ENCODE measurements at regions not wholly inside any gene's neighbourhood (a gene's known extent, or its start where the extent isn't known, plus 50 kb on each side); places are given as distances from the start of the nearest gene placed in this dataset.
"Not testable (repeated sequence)": the region's sequence is repeated elsewhere in the genome, so short reads cannot be mapped to it uniquely, and the experiment has no call there.

DNA sequence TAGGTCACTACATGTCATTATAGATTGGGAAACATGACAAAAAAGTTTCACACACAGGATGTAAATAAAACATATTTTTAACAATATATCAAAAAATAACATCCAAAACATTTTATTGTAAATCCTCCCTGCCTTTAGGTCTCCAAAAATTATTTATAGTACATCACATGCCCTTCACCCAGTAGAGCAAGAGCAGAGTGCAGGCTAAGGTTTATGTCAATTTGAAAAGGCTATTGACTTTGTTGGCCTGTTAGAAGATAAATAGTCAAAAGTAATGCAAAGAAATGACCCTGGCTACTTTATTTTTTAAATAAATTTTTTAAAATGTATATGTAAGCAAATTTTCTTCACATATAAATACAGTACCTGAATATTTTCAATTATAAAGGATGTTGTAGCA is 983.7 kb downstream of the RAB28 start:
- in situ Hi-C loops (cut with HindIII; ENCODE audit: low sequenced_read_pairs) = no loop called here

DNA sequence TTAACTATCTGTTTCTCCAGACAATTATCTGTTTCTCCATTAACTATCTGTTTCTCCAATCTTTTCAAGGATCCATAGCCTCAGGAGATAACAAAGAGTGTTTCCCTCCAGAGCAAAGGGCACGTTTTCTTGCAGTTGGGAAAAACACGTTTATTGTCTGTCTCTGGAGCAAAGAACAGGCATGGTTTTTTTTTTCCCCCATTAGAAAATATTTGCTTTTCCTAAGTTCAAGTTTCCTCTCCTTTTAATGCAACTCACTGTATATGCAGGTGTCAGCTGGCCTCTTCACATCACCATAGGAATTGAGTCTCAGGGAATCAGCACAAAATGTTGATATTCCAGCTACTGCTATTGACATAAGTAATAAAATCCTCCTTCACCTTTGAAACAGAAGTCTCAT is 984.4 kb downstream of the RAB28 start:
- in situ Hi-C loops (cut with HindIII; ENCODE audit: low sequenced_read_pairs) = no loop called here

GRCh38 chr4:12495211-12495610 is 988.9 kb downstream of the RAB28 start:
- in situ Hi-C loops (cut with HindIII; ENCODE audit: low sequenced_read_pairs) = no loop called here

DNA sequence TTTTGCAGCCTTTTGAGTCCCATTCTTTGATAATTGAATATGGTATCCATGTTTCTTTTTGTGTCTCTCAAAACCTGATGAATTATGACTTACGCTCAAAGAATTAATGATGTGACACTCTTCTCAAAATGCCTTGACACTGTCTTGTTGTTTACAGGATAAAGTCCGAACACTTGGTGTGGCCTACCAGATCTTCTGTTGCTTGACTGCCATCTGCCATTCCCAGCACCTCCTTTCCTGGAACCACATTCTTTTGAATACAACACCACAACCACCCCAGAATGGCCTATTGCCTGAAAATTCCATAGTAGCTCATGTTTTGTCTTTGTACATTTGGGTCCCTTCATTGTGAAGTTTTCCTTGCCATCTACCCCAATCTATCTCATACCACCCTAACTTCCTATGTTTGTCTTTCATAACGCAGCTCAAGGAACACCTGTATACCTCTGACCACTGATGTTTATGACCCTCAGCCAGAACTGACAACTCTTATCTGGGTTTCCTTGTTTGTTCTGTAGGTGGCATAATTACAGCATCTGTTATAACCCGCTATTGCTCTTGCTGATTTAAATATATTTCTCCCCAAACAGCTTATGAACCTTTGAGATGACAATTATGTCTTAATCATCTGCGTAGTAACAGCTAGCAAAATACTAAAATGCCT is 991.3 kb downstream of the RAB28 start:
- in situ Hi-C loops (cut with HindIII; ENCODE audit: low sequenced_read_pairs) = no loop called here

DNA sequence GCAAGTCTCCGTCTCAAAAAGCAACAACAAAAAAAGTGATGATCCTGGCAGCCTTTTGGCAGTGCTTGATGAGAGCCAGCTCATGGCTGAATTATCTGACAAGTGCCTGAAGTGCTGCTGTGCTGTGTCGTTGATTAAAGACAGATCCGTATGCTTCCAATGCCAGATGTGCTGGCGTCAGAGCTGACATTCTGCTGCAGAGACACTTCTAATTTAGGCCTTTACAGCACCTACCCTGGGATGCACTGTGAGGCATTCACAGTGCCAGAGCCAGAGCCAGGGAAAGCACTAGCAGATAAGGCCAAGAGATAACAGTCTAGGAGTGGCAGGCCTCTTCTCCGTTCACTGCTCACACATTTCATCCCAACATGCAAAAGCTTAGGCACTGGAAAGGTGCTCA is 995.5 kb downstream of the RAB28 start:
- in situ Hi-C loops (cut with HindIII; ENCODE audit: low sequenced_read_pairs) = no loop called here

- in situ Hi-C loops (cut with HindIII; ENCODE audit: low sequenced_read_pairs) = no loop called here
These were observed 997.1 kb downstream of the RAB28 start for GRCh38 chr4:12487000-12487399.

DNA sequence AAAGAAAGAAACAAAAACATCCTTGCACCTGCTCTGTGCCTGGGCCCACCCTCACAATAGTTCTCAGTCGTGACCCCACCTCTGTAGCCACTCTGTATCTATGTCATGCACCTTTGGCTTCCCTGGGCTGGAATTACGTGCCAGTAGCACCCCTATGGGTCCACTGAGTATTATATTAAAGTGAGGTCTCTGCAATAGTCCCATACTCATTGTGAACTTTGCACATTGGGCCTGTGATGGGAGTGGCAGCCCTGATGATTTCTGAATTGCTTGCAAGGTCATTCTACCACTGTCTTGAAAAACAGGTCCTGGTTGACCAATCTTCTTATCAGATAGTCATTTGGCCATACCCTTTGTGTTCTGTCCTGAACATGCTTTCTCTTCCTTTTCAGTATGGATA is 1012.1 kb downstream of the RAB28 start:
- in situ Hi-C loops (cut with HindIII; ENCODE audit: low sequenced_read_pairs) = no loop called here

DNA sequence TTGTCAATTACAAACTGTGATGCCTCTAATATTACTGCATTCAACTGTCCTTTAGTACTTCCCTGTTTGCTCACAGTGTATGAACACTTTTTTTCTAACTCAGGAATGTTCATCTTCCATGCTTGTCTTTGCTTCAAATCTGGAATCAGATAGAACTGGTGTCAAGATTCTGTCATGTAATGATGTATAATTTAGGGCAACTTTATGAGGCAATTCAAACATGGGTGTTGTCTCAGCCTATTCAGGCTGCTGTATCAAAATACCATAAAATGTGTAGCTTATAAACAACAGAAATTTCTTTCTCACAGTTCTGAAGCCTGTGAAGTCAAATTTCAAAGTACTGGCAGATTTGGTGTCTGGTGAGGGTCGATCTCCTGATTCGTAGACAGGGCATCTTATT is 1012.9 kb downstream of the RAB28 start:
- in situ Hi-C loops (cut with HindIII; ENCODE audit: low sequenced_read_pairs) = no loop called here

GRCh38 chr4:12461576-12461975 is 1022.6 kb downstream of the RAB28 start:
- in situ Hi-C loops (cut with HindIII; ENCODE audit: low sequenced_read_pairs) = not testable (repeated sequence)

GRCh38 chr4:12459126-12459525 is 1025.0 kb downstream of the RAB28 start:
- in situ Hi-C loops (cut with HindIII; ENCODE audit: low sequenced_read_pairs) = no loop called here

- in situ Hi-C loops (cut with HindIII; ENCODE audit: low sequenced_read_pairs) = no loop called here
These were observed 1025.5 kb downstream of the RAB28 start for GRCh38 chr4:12458621-12459020.

DNA sequence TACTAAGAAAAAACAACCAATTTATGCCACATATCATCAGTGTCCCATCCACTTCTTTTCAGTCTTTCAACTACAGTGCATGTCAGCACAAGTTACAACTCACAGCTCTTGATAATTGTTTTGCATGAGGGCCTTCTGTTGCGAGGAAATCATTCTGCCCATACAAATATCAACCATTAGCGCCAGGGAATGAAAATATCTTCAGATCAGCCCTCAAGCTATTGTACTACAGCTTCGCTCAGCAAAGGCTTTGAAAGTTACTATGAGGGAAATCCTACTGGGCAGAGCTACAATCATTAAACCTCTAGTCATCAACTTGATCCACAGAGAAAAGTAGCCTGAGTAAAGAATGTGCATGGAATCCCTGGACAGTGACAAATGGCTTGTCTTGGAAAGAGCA is 1023.6 kb upstream of the HS3ST1 start:
- in situ Hi-C loops (cut with HindIII; ENCODE audit: low sequenced_read_pairs) = no loop called here

DNA sequence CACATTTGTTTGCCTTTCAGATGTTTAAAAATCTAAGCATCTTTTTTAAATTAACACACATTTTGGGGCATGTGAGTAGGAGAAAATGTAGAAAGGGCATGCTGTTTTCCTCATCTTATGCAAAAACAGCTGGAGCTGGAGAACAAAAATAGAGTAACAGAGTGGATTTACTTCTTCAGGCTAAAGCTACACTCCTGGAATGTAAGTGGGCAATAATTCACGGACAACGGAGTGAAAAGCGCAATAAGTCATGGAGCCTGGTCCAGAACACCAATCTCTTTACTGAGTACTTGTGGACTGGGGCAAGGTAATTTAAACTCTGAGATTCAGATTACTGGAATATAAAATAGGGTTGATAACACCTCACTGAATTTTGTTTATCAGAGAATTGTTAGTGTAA is 1018.8 kb upstream of the HS3ST1 start:
- in situ Hi-C loops (cut with HindIII; ENCODE audit: low sequenced_read_pairs) = no loop called here

DNA sequence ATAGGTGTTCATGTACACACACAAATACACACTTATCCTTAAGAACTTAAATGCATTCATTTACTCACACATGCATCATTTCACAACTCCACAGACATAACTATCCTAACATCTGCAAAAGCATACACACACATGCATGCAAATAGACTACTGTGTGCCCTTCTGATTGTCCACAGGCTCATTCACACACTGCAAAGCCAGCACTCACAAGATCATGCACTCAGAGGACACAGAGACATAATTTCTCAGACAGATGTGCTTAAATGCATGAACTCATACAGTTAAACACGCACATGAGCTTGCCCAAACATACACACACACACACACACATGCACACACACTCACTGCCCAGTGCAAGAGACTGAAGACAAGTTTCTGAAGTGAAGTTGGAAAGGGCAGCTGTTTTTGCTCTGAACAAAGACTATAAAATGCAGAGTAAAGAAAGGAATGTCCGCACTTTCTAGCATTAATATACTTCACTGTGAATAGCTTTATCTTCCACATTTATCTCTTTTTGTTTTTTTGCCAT is 1018.0 kb upstream of the HS3ST1 start:
- in situ Hi-C loops (cut with HindIII; ENCODE audit: low sequenced_read_pairs) = no loop called here

DNA sequence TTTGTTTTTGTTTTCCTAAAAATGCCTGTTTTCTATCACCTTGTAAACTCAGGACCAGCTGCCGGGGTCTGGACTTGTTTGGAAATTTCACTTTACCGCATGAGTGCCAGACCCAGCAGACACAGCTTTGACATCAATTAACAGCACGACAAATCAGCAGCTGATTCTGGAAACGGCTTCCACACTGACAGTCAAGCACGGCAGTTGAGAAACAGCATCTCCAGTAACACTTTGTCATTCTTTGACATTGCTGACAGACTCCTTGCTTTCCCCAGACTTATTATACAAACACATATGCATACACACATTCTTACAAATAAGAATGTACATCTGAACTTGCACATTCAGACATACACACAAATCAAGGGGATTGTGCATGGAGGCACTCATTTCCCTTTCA is 1017.6 kb upstream of the HS3ST1 start:
- in situ Hi-C loops (cut with HindIII; ENCODE audit: low sequenced_read_pairs) = no loop called here

DNA sequence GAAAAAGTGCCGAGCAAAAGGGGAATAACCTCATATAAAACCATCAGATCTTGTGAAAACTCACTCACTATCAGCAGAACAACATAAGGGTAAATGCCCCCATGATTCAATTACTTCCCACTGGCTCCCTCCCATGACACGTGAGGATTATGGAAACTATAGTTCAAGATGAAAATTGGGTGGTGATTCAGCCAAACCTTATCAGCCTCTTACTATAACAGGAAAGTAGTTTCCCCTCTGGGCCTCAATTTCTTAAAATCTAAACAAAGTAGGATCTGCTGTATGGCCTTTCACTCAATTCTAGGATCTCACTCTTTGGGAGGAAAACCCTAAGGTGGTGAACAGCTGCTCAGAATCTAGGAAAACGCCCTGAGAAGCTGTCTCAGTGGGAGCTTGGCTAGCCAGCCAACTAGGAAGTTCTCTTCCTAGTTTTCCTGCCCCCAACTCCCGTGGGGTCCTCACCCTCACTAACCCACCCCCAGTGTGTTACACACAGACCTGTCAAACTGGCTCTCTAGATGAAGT is 1017.1 kb upstream of the HS3ST1 start:
- in situ Hi-C loops (cut with HindIII; ENCODE audit: low sequenced_read_pairs) = no loop called here

DNA sequence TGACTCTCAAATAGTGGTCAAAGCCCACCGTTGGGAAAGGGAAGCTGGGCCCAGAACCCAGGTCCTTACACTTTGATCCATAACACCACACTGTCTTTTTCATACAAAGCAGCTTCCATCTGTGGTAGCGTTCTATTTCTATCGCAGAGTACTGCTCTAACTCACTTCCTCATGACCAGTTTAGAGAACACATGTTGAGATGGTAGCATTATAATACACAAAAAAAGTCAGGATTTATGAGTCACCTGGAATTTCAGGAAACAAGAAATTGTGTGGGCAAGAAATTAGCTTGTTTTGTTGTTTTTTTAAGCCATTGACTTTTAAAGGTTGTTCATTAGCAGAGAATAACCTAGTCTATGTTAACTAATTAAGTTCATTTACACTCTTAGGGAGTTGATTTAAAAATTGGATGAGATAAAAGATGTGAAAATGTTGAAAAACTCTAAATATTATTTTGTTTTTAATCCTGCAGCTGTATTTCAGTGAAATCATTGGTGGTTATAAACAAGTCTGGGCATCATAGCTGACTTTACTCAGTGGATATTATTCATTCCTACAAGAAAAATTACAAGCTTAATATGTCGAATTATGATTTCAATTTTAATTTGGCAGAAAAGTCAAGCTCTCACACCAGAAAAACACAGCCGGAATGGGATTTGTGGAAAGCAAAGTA is 1011.1 kb upstream of the HS3ST1 start:
- in situ Hi-C loops (cut with HindIII; ENCODE audit: low sequenced_read_pairs) = no loop called here

DNA sequence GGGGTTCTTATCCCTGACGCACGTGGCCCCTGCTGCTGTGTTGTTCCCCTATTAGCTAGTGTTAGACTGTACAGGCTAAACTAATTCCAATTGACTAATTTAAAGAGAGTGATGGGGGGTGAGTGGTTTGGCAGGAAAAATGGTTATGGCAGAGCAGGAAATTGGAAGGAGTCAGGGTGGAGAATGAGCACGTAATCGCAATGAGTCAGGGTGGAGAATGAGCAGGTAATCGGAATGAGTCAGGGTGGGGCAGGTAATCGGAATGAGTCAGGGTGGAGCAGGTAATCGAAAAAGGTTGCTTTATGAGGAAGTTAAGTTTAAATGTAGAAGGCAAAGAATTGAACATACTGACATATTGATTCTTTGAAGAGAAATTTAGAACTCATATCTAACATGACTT is 1002.6 kb upstream of the HS3ST1 start:
- in situ Hi-C loops (cut with HindIII; ENCODE audit: low sequenced_read_pairs) = not testable (repeated sequence)

DNA sequence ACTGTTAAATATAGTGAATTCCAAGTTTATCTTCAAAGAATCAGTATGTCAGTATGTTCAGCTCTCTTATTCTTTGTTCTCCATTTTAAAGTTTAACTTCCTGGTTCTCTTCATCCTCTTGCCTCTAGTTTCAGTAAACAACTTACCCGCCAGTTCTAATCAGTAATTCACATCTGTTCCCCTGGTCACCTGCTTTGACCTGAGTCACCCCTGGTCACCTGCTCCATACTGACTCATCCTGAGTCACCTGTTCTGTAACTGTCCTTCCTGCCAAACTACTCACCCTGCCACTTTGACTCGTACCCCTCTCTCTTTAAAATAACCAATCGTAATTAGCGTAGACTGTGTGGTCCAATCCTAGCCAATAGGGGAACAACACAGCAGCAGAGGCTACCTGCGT is 992.7 kb upstream of the HS3ST1 start:
- in situ Hi-C loops (cut with HindIII; ENCODE audit: low sequenced_read_pairs) = no loop called here

GRCh38 chr4:12416755-12417154 is 988.1 kb upstream of the HS3ST1 start:
- in situ Hi-C loops (cut with HindIII; ENCODE audit: low sequenced_read_pairs) = no loop called here

DNA sequence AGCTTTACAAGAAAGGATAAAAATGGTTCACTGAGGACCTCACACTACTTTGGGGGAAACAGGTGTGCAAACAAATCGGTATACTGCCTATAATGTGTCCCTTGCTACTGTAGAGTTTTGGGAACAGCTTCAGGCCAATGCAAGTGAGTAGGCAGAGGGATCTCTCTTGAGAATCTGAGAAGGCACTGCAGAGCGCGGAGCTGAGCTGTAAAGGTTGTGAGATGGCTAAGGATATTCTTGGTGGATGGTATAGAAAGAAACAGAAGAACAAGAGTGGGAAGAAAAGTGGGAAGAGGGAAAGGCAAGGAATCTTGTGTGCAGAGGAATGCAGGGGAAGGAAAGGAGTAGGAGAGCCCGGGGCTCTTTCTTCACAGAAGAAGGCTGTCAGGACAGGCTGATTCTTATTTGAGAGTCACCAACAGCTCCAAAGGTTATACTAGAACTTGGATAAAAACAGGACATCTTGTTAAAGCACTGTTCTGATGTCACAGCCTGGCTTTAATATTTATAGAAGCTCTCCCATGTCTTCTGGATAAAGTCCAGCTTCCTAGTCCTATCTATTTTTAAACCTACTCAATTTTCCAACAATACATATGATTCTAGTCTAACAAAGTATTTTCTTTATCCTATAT is 985.6 kb upstream of the HS3ST1 start:
- in situ Hi-C loops (cut with HindIII; ENCODE audit: low sequenced_read_pairs) = no loop called here

- in situ Hi-C loops (cut with HindIII; ENCODE audit: low sequenced_read_pairs) = no loop called here
These were observed 982.4 kb upstream of the HS3ST1 start for GRCh38 chr4:12411072-12411471.
